Esophagus muscularis mucosa (tissue), 3 donors: ENCODE measurements at regions not wholly inside any gene's neighbourhood (a gene's known extent, or its start where the extent isn't known, plus 50 kb on each side); places are given as distances from the start of the nearest gene placed in this dataset.

ENCODE experiments used
- POLR2AphosphoS5 ChIP-seq, 2 donors: sonication (generic); formaldehyde crosslinking; IDR thresholded peaks; one replicate each; pipeline ENCODE4 v1.6.1; 2017; ENCODE audit warnings: antibody characterized with exemption in 2 of 2
- TF ChIP-seq, protein P1 (sequence below), 3 experiments: fragments of 200-600 bp in 2 of 3; fragments of 450-650 bp in 1 of 3; sonication (generic) in 2 of 3; IDR thresholded peaks; one replicate each; pipeline ENCODE4 v1.5.1; 2017 to 2019; ENCODE audit warnings: antibody characterized with exemption in 3 of 3, mild to moderate bottlenecking in 2 of 3, moderate library complexity in 1 of 3

DNA sequence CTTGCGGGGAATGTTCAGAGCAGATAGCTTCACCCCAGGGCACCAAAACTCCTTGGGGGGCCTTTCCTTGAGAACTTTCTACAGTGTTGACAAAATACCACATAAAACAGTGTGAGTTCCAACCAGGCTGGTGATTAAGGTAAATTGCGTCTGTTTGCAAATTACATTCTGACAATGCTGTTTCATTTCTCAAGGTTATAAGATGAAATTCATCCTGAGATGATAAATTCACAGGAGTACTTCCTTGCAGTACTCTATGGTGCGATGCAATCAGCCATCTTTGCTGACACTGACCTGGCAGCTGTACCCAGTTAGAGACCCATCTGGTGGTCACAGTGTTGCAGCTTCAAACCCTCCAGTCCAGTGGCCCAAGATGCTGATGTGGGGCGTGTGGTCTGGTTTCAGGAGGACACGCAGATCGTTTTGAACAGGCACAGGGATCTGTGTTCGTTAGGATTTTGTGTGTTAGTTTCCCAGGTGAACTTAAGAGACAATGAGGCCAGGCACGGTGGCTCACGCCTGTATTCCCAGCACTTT is 99.5 kb upstream of the SLC66A3 start:
- no peak for TF ChIP-seq POLR2AphosphoS5 (IDR thresholded peaks at IDR 0.05)
- TF ChIP-seq, protein P1, sequence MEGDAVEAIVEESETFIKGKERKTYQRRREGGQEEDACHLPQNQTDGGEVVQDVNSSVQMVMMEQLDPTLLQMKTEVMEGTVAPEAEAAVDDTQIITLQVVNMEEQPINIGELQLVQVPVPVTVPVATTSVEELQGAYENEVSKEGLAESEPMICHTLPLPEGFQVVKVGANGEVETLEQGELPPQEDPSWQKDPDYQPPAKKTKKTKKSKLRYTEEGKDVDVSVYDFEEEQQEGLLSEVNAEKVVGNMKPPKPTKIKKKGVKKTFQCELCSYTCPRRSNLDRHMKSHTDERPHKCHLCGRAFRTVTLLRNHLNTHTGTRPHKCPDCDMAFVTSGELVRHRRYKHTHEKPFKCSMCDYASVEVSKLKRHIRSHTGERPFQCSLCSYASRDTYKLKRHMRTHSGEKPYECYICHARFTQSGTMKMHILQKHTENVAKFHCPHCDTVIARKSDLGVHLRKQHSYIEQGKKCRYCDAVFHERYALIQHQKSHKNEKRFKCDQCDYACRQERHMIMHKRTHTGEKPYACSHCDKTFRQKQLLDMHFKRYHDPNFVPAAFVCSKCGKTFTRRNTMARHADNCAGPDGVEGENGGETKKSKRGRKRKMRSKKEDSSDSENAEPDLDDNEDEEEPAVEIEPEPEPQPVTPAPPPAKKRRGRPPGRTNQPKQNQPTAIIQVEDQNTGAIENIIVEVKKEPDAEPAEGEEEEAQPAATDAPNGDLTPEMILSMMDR (IDR thresholded peaks at IDR 0.05): no peak
